OCI-M2 (cell line): ENCODE measurements at regions not wholly inside any gene's neighbourhood (a gene's known extent, or its start where the extent isn't known, plus 50 kb on each side); places are given as distances from the start of the nearest gene placed in this dataset.

Experiments used
- DNase-seq: peaks from one replicate; lab custom pipeline; 2025; ENCODE audit not compliant: unreplicated experiment; lab: John Stamatoyannopoulos, UW

- no peak for DNase-seq
Measured at GRCh38 chr6:18335948-18336347, 51.2 kb upstream of the RNF144B start.

GRCh38 chr6:18334251-18334650, 52.9 kb upstream of the RNF144B start:
- DNase-seq: no peak

- DNase-seq: no peak
Measured at GRCh38 chr6:18330548-18331081, 56.5 kb upstream of the RNF144B start.

GRCh38 chr6:18329776-18330175, 57.4 kb upstream of the RNF144B start:
- no peak for DNase-seq

GRCh38 chr6:18328540-18328939, 58.6 kb upstream of the RNF144B start:
- no peak for DNase-seq

- DNase-seq: no peak
Measured at GRCh38 chr6:18328070-18328469, 59.1 kb upstream of the RNF144B start.

- DNase-seq: no peak
Measured at GRCh38 chr6:18327626-18328025, 59.5 kb upstream of the RNF144B start.

- DNase-seq: no peak
Measured at GRCh38 chr6:18326980-18327379, 60.2 kb upstream of the RNF144B start.

GRCh38 chr6:18326001-18326400, 61.1 kb upstream of the RNF144B start:
- DNase-seq: no peak

- no peak for DNase-seq
Measured at GRCh38 chr6:18324706-18325042, 60.3 kb upstream of the DEK start.

GRCh38 chr6:18323935-18324705, 59.8 kb upstream of the DEK start:
- peak; percentile 27 for DNase-seq

GRCh38 chr6:18317850-18318249, 53.5 kb upstream of the DEK start:
- no peak for DNase-seq

- no peak for DNase-seq
Measured at GRCh38 chr6:18314317-18314997, 50.1 kb upstream of the DEK start.
